HG03460 (cell line): ENCODE measurements at regions not wholly inside any gene's neighbourhood (a gene's known extent, or its start where the extent isn't known, plus 50 kb on each side); places are given as distances from the start of the nearest gene placed in this dataset.
"Not testable (repeated sequence)": the region's sequence is repeated elsewhere in the genome, so short reads cannot be mapped to it uniquely, and the experiment has no call there.

Experiments used
- ATAC-seq: cut with Tn5 transposase; IDR thresholded peaks from one replicate; pipeline ENCODE4 v1.9.1; 2021; ENCODE audit not compliant: unreplicated experiment

DNA sequence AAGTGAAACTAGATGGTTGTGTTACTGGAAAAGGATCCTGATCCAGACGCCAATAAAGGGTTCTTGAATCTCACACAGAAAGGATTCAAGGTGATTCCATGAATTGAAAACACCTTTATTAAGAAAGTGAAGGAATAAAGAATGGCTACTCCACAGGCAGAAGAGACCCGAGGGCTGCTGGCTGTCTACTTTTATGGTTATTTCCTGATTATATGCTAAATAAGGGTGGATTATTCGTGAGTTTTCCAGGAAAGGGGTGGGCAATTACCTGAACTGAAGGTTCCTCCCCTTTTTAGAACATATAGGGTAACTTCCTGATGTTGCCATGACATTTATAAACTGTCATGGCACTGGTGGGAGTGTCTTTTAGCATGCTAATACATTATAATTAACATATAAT, 50.9 kb upstream of the WARS2 start:
- no peak for ATAC-seq

DNA sequence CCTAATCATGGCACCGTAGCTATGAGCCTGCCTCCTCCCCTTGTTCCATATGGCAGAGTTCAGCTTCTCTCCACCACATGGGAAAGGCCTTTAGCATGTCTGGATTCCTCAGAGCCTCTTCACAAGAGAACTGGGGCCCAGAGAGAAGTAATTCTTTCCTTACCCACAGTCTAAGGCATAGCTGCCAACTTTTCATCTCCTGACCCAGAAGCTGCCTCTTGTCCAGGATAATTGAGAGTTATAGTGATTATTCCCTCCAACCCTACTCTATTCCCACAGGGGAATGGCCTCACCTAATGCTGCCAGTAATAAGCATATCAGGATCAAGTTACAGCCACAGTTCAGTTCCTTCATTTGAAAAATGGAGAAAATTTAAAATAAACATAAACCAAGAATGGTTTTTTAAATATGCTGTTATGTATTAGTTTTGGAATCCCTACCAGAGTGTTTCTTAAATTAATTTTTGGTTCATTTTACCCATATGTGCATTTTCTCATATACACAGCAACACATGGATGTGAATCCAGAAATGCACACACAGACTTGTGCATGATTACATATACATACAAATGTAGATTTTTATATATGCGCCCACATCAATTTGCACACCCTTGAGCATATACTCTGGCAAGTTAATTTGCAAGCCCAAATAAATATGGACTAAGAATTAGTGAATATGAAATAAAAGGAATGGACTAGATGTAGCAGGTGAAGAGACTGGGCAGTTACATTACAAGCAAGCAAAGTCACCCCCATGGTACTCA, 63.9 kb upstream of the WARS2 start:
- ATAC-seq, result no peak

- ATAC-seq, result no peak
These were observed 64.5 kb upstream of the WARS2 start for GRCh38 chr1:119204961-119205357.

DNA sequence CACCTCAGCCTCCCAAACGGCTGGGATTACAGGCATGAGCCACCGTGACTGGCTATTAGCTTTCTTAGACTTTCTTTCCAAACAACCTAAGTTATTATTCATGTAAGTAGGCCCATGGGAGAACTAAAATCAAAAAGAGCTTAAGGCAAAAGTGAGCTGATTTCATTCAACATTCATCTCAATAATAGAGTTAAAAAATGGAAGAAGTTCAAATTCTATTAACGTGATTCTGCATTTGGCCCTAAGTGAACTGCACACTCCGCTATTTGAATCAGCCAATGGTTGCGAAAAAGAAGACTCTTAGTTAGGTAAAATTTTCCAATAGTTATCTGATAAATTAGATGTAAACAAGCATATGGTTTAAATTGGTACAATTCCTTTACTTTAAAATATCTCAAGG, 68.6 kb upstream of the WARS2 start:
- ATAC-seq, result no peak

DNA sequence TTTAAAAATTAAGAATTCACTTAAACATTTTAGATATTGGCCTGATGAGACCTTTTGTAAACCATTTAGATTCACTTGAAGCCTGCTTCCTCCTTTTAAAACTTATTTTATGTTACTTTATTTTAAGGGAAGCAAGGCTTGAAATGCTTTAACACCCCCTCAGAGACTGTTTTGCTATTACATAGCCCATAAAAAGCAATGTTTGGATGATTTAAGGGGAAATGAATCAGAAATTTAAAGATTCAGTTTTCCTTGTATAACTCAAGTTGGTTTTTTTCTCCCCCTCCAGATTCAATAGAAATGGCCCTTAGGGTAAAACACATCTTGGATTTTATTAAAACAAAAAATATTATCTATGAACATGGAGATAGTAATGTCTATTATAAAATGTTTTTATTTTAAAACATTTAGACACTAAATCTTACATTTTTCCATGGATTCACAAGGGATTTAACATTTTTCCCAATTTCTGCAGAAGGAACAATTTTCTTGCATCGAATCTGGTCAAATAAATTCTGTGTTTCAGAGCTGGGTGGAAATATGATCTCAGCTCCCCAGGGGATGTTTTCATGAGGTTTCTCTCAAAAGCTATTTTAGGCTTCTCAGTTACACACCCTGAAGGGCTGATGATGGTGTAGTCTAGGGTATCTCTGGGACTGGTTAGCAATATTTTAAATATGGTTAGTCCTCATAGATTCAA, 69.3 kb upstream of the WARS2 start:
- ATAC-seq, result no peak

GRCh38 chr1:119210296-119210649, 69.8 kb upstream of the WARS2 start:
- ATAC-seq, result no peak

- not testable (repeated sequence) for ATAC-seq
These were observed 72.8 kb upstream of the WARS2 start for GRCh38 chr1:119213213-119213612.

DNA sequence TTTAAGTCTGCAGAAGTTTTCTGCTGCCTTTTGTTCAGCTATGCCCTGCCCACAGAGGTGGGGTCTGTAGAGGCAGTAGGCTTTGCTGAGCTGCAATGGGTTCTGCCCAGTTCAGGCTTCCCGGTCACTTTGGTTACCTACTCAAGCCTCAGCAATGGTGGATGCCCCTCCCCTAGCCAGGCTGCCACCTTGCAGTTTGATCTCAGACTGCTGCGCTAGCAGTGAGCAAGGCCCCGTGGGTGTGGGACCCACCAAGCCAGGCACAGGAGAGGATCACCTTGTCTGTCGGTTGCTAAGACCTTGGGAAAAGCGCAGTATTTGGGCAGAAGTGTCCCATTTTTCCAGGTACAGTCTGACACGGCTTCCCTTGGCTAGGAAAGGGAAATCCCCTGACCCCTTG, 74.5 kb upstream of the WARS2 start:
- ATAC-seq, result not testable (repeated sequence)

- no peak for ATAC-seq
These were observed 76.9 kb upstream of the WARS2 start for GRCh38 chr1:119217309-119217828.

GRCh38 chr1:119219711-119220110, 79.3 kb upstream of the WARS2 start:
- ATAC-seq, result no peak

GRCh38 chr1:119220991-119221390, 80.5 kb upstream of the WARS2 start:
- ATAC-seq, result no peak

DNA sequence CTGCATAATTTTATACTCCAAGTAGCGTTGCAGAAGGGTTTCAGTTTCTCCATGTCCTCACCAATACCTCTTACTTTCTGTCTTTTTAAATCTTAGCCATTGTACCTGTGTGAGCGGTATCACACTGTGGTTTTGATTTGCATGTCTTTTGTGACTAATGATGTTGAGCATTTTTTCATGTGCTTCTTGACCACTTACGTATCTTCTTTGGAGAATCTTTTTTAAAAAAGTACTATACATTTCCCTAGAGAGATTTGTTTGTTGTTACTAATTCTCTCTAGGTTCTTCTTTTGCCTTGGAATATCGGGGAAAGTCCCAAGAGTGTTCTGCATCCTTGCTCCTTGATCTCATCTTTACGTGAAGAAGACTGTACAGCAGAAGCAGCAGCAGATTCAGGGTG, 81.8 kb upstream of the WARS2 start:
- ATAC-seq, result no peak

GRCh38 chr1:119225265-119225664, 84.8 kb upstream of the WARS2 start:
- ATAC-seq, result no peak

- ATAC-seq, result no peak
These were observed 85.4 kb upstream of the WARS2 start for GRCh38 chr1:119225831-119226230.

DNA sequence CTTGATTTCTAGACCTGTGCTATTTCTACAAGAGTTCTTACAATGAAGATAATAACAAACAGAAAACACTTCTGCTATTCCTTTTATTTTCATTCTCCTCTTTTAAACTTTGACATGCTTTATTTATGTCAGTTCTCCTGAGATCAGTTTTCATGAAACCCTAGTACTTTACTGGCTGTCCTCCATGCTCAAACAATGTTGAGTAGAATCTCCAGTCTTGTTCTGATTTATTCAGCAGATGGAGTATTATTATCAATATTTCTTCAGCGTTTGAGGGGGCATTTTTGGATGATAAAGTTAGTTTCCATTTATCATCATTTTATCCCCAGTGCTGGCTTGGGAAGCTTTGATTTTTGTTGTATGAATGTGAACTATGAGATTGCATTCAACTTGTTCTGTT, 85.9 kb upstream of the WARS2 start:
- no peak for ATAC-seq

- no peak for ATAC-seq
These were observed 86.5 kb upstream of the WARS2 start for GRCh38 chr1:119226913-119227312.

DNA sequence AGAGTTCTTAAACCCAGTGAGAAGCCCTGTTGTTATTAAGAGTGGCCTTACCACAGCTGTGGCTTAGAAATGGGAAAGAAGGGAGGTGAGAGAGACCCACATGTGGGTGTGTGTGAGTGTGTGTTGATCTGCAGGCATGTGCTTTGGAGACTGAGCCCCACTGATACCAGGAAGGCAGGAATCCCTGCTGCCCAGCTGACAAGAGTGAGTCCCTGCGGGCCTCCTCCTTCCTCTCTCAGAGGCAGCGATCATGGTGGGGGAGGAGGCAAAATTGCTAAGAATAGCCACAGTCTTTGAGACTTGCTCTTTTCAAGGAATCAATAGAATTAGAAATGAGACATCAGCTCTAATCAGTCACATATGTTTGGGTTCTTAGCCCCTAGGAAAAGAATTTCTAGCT, 87.0 kb upstream of the WARS2 start:
- no peak for ATAC-seq

DNA sequence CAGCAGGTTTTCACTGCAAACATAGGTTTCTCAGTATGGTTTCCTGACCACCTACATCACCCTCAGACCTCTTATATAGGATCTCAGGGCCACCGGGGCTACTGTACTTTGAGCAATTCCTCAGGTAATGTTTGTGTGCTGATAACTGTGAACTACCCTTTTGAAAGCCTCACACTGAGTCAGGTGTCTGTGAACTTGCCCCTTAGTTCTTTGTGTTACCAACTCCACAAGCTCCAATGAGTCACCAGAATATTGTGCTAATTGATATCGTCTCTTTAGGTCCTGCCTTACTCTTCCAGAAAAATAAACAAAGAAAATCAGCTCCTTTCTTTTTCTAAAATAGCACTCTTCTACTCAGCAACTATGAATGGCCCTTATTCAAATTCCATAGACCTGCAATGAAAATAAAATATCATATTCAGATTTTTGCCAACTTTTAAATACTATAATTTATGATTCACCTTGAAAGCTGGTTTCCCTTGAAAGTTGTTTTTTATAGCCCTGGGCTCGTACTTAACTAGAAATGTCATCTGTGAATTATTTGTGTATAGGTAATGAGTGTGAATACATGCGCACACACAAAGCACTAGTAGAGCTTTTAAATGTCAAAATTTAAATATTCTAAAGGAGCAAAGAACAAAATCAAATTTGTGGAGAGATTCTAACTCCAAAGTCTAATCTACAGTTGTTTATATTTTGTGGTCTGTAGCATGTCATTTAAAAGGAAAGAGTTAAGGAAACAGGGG, 88.1 kb upstream of the WARS2 start:
- ATAC-seq, result no peak

DNA sequence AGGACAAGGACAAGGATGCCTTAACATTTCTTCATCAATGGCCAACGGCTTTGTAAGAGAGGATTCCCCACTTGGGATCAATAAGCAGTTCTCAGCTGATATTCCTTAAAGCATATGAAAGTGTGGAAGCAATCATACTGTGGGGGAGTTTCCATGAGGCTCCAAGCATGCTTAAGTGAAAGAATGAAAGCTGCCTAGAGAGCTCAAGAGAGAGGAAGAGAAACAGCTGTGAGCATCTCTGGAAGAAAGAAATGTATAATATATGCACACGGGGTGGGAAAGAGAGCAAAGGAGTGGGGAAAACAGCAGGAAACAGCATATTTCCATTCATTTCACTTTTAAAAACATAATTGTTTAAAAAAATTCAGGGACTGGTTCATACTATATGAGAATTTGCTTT, 94.7 kb upstream of the WARS2 start:
- no peak for ATAC-seq

GRCh38 chr1:119245881-119246280, 105.4 kb upstream of the WARS2 start:
- ATAC-seq, result no peak

DNA sequence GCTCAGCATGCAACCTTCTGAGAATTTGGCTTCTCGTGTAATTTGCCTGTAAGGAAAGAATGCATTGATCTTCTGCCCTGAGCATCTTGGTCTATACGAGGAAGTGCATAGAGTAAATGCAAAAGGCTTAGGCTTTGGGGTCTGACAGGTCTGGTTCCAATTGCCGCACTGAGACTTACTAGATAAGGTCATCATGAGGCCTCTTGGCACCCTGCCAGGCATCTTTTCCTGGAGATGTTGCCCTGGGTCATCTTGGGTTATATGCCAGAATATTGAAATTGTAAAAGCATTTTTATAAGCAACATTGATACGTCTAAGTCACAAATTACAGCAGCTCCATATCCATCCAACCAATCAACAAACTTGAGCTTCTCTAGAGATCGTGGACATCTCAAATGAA, 108.8 kb upstream of the WARS2 start:
- ATAC-seq, result no peak

DNA sequence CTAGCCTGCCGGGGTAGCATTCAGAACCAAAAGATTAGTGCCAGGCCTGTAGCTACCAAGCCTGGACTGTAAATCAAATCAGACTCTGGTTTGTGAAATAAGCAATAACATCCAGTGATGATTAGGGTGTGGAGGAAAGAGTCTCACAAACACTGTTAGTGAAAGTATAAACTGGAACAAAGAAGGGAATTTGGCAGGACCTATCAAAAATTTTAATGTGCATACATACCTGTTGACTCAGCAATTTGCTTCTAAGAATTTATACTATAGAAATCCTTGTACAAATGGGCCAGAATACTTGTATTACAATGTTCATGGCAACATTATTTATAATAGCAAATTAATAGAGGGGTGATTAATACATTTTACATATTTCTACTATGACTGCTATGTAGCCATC, 109.8 kb upstream of the WARS2 start:
- no peak for ATAC-seq
